H1 (cell line): ENCODE measurements at regions not wholly inside any gene's neighbourhood (a gene's known extent, or its start where the extent isn't known, plus 50 kb on each side); places are given as distances from the start of the nearest gene placed in this dataset.

Experiments used
- CTCF ChIA-PET: fragments of 300-600 bp; sonication (Branson Sonifier 250); formaldehyde crosslinking; loops from one replicate; lab custom pipeline; 2021; ENCODE audit not compliant: partially characterized antibody; lab: Charles Lee
- POLR2A ChIA-PET: fragments of 300-600 bp; sonication (Branson Sonifier 250); formaldehyde crosslinking; loops from one replicate; lab custom pipeline; 2021; ENCODE audit warnings: inconsistent platforms; ENCODE audit not compliant: partially characterized antibody; lab: Charles Lee
- DNase-seq, 2 experiments: peaks; one replicate each; pipeline versions ENCODE4 v3.0.0 to v3.0.0-alpha.2; 2010 to 2022; ENCODE audit warnings: low spot score in 2 of 2, low read depth in 1 of 2, mixed read lengths in 1 of 2
- FAIRE-seq: peaks from 2 replicates; lab custom pipeline; 2011; peaks lifted over from hg19 to GRCh38; lab: Jason Lieb, UNC
- H2AFZ ChIP-seq: 2 replicates; pipeline ENCODE4 v1.8.1; 2012; ENCODE audit warnings: low read length, inconsistent platforms
- H2AK5ac ChIP-seq: 2 replicates; pipeline ENCODE4 v1.6.1; 2013; ENCODE audit warnings: low read depth, low read length
- H2BK120ac ChIP-seq: replicated peaks from 2 replicates; pipeline ENCODE3; 2013; ENCODE audit warnings: low read depth, low read length, inconsistent platforms
- H2BK12ac ChIP-seq: 2 replicates; pipeline ENCODE4 v1.6.1; 2013; ENCODE audit warnings: low read depth, low read length
- H2BK15ac ChIP-seq: 2 replicates; pipeline ENCODE4 v1.6.1; 2013; ENCODE audit warnings: low read length
- H2BK20ac ChIP-seq: 2 replicates; pipeline ENCODE4 v1.6.1; 2013; ENCODE audit warnings: low read length
- H2BK5ac ChIP-seq: 2 replicates; pipeline ENCODE4 v1.6.1; 2013; ENCODE audit warnings: low read depth, low read length
- H3K14ac ChIP-seq: 2 replicates; pipeline ENCODE4 v1.6.1; 2013; ENCODE audit warnings: inconsistent platforms; ENCODE audit not compliant: insufficient read length
- H3K18ac ChIP-seq: 2 replicates; pipeline ENCODE4 v1.6.1; 2013; ENCODE audit warnings: low read length; ENCODE audit errors: extremely low read depth
- H3K23ac ChIP-seq: 2 replicates; pipeline ENCODE4 v1.6.1; 2013; ENCODE audit warnings: inconsistent platforms; ENCODE audit not compliant: insufficient read length
- H3K23me2 ChIP-seq: 2 replicates; pipeline ENCODE4 v1.6.1; 2013; ENCODE audit warnings: low read depth, low read length
- H3K27ac ChIP-seq: 2 replicates; pipeline ENCODE4 v1.6.1; 2011; ENCODE audit warnings: low read depth, low read length, inconsistent platforms
- H3K27me3 ChIP-seq, 4 experiments: replicated peaks in 1 of 4; 1 replicate in 1 of 4; 2 replicates in 3 of 4; pipeline versions ENCODE4 v1.6.1 to v1.8.1; 2011 to 2013; ENCODE audit warnings: low read length in 3 of 4, mild to moderate bottlenecking in 3 of 4, inconsistent platforms in 2 of 4, mixed read lengths in 2 of 4, moderate library complexity in 1 of 4; ENCODE audit not compliant: control insufficient read depth in 3 of 4, insufficient read depth in 3 of 4; ENCODE audit errors: extremely low read depth in 1 of 4
- H3K36me3 ChIP-seq, 4 experiments: 2 replicates each; pipeline versions ENCODE4 v1.6.1 to v1.8.1; 2011 to 2013; ENCODE audit warnings: mild to moderate bottlenecking in 4 of 4, low read length in 3 of 4, moderate library complexity in 2 of 4, control low read depth in 1 of 4, inconsistent platforms in 1 of 4; ENCODE audit not compliant: insufficient read depth in 4 of 4, control insufficient read depth in 2 of 4
- H3K4ac ChIP-seq: replicated peaks from 2 replicates; pipeline ENCODE3; 2013; ENCODE audit warnings: low read length, low read depth, mixed read lengths, inconsistent platforms; ENCODE audit not compliant: insufficient read length
- H3K4me1 ChIP-seq, 4 experiments: replicated peaks in 1 of 4; 1 replicate in 1 of 4; 2 replicates in 3 of 4; pipeline versions ENCODE4 v1.6.1 to v1.8.1; 2011 to 2013; ENCODE audit warnings: low read length in 3 of 4, inconsistent platforms in 2 of 4, mixed read lengths in 1 of 4; ENCODE audit not compliant: insufficient read depth in 4 of 4, control insufficient read depth in 3 of 4
- H3K4me2 ChIP-seq, 2 experiments: 2 replicates each; pipeline versions ENCODE4 v1.6.1 to v1.8.1; 2011 to 2013; ENCODE audit warnings: low read depth in 2 of 2, low read length in 2 of 2, control low read depth in 1 of 2, inconsistent platforms in 1 of 2, mild to moderate bottlenecking in 1 of 2; ENCODE audit not compliant: insufficient read depth in 1 of 2
- H3K4me3 ChIP-seq, 4 experiments: fragments of 200-600, 300-600 bp in 1 of 4; sonication (generic), shearing (Covaris generic), sonication (Bioruptor Twin) in 1 of 4; 2 replicates each; pipeline versions ENCODE4 v1.5.1 to v1.8.1; 2011 to 2016; ENCODE audit warnings: low read length in 4 of 4, low read depth in 3 of 4, control low read depth in 2 of 4, inconsistent platforms in 2 of 4, mild to moderate bottlenecking in 2 of 4, mixed read lengths in 1 of 4, moderate library complexity in 1 of 4; ENCODE audit not compliant: insufficient read depth in 2 of 4; ENCODE audit errors: extremely low read depth in 1 of 4
- H3K56ac ChIP-seq: replicated peaks from 2 replicates; pipeline ENCODE3; 2013; ENCODE audit warnings: low read depth, mild to moderate bottlenecking, mixed read lengths, low read length, inconsistent platforms; ENCODE audit not compliant: insufficient read length
- H3K79me1 ChIP-seq: 2 replicates; pipeline ENCODE4 v1.6.1; 2013; ENCODE audit warnings: low read depth, low read length, control low read depth
- H3K79me2 ChIP-seq, 2 experiments: 2 replicates each; pipeline versions ENCODE4 v1.6.1 to v1.8.1; 2012 to 2013; ENCODE audit warnings: low read length in 2 of 2, mild to moderate bottlenecking in 2 of 2, inconsistent platforms in 1 of 2; ENCODE audit not compliant: insufficient read depth in 2 of 2, control insufficient read depth in 1 of 2
- H3K9ac ChIP-seq, 4 experiments: replicated peaks in 1 of 4; 1 replicate in 1 of 4; 2 replicates in 3 of 4; pipeline versions ENCODE4 v1.6.1 to v1.8.1; 2011 to 2013; ENCODE audit warnings: low read depth in 3 of 4, low read length in 3 of 4, control low read depth in 2 of 4, mild to moderate bottlenecking in 2 of 4, moderate library complexity in 2 of 4, inconsistent platforms in 1 of 4; ENCODE audit errors: extremely low read depth in 1 of 4
- H3K9me3 ChIP-seq, 2 experiments: 2 replicates each; pipeline versions ENCODE4 v1.6.1 to v1.8.1; 2012 to 2013; ENCODE audit warnings: mild to moderate bottlenecking in 2 of 2, moderate library complexity in 2 of 2, control low read depth in 1 of 2, inconsistent platforms in 1 of 2, low read depth in 1 of 2, low read length in 1 of 2, mixed read lengths in 1 of 2; ENCODE audit not compliant: insufficient read depth in 2 of 2
- H4K20me1 ChIP-seq, 2 experiments: replicated peaks in 1 of 2; 2 replicates each; pipeline versions ENCODE3 to v1.8.1; 2011 to 2013; ENCODE audit warnings: inconsistent platforms in 2 of 2, low read length in 2 of 2, mild to moderate bottlenecking in 1 of 2; ENCODE audit not compliant: insufficient read depth in 2 of 2, control insufficient read depth in 1 of 2
- H4K5ac ChIP-seq: 2 replicates; pipeline ENCODE4 v1.6.1; 2013; ENCODE audit warnings: low read length, low read depth, mixed read lengths, inconsistent platforms; ENCODE audit not compliant: insufficient read length
- H4K8ac ChIP-seq: 2 replicates; pipeline ENCODE4 v1.8.0; 2013; ENCODE audit warnings: mild to moderate bottlenecking, moderate library complexity, low read length, inconsistent platforms; ENCODE audit not compliant: insufficient read depth; ENCODE audit errors: extremely low read depth
- H4K91ac ChIP-seq: replicated peaks from 2 replicates; pipeline ENCODE3; 2013; ENCODE audit warnings: low read length, mixed read lengths, inconsistent platforms; ENCODE audit not compliant: insufficient read length
- EZH2 ChIP-seq: fragments of 200-600 bp; sonication (generic); IDR thresholded peaks from 2 replicates; pipeline ENCODE4 v1.7.1; 2012; ENCODE audit warnings: low read depth, mild to moderate bottlenecking, moderate library complexity, low read length, inconsistent platforms; ENCODE audit not compliant: severe bottlenecking
- WGBS, 2 experiments: shearing (Covaris generic) in 1 of 2; methylation state at CpG; one replicate each; pipeline versions ENCODE4 v1.1.6 to v1.1.7; 2013 to 2015; ENCODE audit warnings: low lambda C conversion rate in 2 of 2, mixed read lengths in 2 of 2, inconsistent platforms in 1 of 2, low coverage in 1 of 2, missing lambda C conversion rate in 1 of 2; ENCODE audit not compliant: insufficient replicate concordance in 2 of 2, insufficient coverage in 1 of 2, insufficient read length in 1 of 2; ENCODE audit errors: extremely low coverage in 1 of 2, missing lambda C conversion rate in 1 of 2; 5-methylcytosine and 5-hydroxymethylcytosine counted together

DNA sequence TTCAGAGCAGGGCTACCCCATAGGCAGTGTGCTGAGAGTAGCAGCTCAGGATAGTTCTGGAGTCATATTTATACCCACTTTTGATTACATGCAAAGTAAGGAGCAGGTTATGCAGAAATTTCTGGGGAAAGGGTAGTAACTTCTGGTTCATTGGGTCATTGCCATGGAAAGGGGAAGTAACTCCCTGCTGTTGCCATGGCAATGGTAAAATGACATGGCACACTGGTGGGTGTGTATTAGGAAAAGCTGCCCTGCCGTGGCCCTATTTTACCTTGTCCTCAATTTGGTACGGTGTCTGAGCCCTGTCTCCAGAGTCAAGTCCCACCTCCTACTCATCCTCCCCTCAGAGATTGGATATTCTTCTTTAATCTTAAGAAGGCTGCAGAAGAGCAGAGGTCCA is 526.7 kb upstream of the TYRP1 start:
- Histone ChIP-seq H2BK5ac (no peak overlapping the region), H3K79me1 (no peaks in the 10 kb centered on the region), H2BK15ac (no peak overlapping the region), H3K9me3 (no peaks in the 10 kb centered on the region), H3K14ac (no peak overlapping the region), H3K23ac (no peak overlapping the region), H2BK20ac (no peak overlapping the region), H3K4ac (no peak overlapping the region), H3K27ac (no peak overlapping the region), H2AK5ac (no peak overlapping the region), H3K56ac (no peak overlapping the region), H3K4me2 (no peak overlapping the region), H4K20me1 (no peaks in the 10 kb centered on the region), H3K36me3 (no peaks in the 10 kb centered on the region), H4K8ac (no peak overlapping the region), H3K27me3 (no peaks in the 10 kb centered on the region), H3K23me2 (no peaks in the 10 kb centered on the region; the same call in 1 of the 2 replicates), H3K4me1 (no peaks in the 10 kb centered on the region), H3K9ac (no peak overlapping the region), H4K91ac (no peak overlapping the region), H3K18ac (no peak overlapping the region), H2AFZ (no peak overlapping the region), H2BK120ac (no peak overlapping the region), H3K4me3 (no peak overlapping the region), H4K5ac (no peak overlapping the region), H2BK12ac (no peak overlapping the region), H3K79me2 (no peaks in the 10 kb centered on the region)
- ChIA-PET POLR2A (no interaction called here), CTCF (interaction anchor here (0.6 kb wide), 1 partner anchor 15 kb away, joined by 3 read pairs; no protein-coding TSS in a partner anchor)
- DNase-seq, result no peak
- no peak for TF ChIP-seq EZH2
- FAIRE-seq, result no peak
- 81% methylated on average over 2 of the region's 2 CpGs; no CpG with 5 or more reads in 1 of the 2 experiments for WGBS, 2 experiments
